T47D (cell line): ENCODE measurements at regions not wholly inside any gene's neighbourhood (a gene's known extent, or its start where the extent isn't known, plus 50 kb on each side); places are given as distances from the start of the nearest gene placed in this dataset.
A peak's percentile ranks its signal among the peaks of the same experiment; 100 is the strongest.

Experiments used
- DNase-seq, 2 experiments: peaks; one replicate each; pipeline versions ENCODE4 v3.0.0 to v3.0.0-alpha.2; 2011 to 2012; ENCODE audit warnings: low read depth in 1 of 2, low spot score in 1 of 2
- JUND ChIP-seq: IDR thresholded peaks from 2 replicates; pipeline ENCODE4 v1.6.1; 2012; ENCODE audit warnings: low read depth
- in situ Hi-C: cut with HindIII; loops from 2 replicates; pipeline ENCODE4 v1.10.0; 2016; ENCODE audit warnings: low sequenced_read_pairs, low pct_unique_long_range_greater_than_20kb

DNA sequence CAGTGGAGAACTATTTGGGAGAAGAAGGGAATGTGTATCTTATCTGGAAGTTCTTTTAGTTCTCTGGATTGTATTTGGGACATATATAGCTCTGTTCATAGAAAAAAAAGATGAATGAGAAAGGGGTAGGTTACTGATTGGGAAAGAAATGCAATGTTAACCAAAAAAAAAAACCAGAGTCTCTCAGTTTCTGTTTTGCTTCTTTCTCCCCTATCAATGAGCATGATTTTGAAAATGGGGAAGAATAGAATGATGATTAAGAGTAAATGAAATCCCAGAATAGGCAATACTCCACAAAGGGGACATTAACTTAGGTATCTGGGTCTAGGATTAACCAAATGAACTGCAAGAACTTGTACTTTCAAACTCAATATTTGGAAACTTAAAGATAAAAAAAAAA, 92.9 kb downstream of the RHOU start:
- no peak for TF ChIP-seq JUND
- in situ Hi-C loops = no loop called here
- no peak for DNase-seq

DNA sequence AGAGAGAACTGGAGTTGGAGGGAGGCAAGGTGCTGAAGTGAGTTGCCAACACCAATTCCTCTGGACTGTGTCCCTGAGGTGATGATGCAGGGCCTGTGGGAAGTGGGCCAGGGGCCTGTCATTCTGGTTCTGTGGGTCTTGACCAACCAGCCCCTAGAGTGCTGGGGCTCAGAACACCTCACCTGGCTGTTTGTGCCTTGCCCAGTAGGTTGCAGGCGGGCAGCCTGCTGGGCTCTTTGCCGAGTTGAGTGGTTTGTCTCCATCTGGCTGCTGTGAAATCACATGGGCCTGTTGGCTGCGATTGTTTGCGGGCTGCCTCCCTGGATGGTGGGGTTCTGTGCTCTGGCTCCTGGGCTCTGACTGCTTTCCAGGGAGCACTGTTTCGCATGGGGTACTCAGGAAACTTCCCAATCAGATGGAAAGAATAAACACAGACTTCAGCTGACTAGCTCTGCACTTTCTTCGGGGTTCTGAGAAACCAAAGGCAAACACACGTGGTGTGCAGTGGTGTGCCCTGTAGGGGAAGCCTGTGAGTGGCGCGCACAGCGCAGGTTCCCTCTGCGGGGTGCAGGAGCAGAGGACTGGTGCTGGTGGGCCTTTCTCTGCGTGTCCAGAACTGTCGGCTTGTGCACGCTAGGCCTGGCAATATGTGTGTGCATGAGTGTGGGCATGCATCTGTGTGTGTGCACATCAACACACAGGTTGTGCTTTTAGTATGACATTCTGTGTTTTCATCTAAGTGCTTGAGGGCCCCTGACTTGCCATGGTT, 95.1 kb downstream of the RHOU start:
- no peak for TF ChIP-seq JUND
- in situ Hi-C loops = no loop called here
- peak in 1 of 2 experiments; percentile 61 for DNase-seq

DNA sequence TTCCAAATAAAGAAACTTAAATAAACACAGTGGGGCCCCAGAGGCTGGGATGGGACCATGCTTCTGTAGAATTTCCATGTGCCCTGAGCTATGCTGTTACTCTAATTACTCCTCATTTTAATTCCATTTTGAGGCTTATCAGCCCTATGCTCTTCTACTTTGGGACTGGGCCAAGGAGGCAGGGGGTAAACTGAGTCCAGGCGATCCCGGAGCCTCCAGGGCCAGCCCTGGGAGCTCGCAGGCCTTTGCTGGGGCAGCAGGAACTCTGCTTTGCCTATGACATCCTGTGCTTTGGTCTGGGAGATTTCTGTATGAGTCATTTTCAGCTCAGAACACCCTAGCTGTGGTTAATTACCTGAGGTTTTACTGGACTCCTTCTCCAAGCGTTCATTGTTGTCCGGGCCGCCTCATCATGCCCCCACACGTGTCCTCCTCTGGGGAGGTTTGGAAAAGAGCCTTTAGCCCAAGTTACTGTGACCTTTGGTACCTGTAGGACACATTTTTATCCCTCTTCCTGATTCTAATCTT, 95.7 kb downstream of the RHOU start:
- no peak for TF ChIP-seq JUND
- no peak for DNase-seq
- in situ Hi-C loops = no loop called here

DNA sequence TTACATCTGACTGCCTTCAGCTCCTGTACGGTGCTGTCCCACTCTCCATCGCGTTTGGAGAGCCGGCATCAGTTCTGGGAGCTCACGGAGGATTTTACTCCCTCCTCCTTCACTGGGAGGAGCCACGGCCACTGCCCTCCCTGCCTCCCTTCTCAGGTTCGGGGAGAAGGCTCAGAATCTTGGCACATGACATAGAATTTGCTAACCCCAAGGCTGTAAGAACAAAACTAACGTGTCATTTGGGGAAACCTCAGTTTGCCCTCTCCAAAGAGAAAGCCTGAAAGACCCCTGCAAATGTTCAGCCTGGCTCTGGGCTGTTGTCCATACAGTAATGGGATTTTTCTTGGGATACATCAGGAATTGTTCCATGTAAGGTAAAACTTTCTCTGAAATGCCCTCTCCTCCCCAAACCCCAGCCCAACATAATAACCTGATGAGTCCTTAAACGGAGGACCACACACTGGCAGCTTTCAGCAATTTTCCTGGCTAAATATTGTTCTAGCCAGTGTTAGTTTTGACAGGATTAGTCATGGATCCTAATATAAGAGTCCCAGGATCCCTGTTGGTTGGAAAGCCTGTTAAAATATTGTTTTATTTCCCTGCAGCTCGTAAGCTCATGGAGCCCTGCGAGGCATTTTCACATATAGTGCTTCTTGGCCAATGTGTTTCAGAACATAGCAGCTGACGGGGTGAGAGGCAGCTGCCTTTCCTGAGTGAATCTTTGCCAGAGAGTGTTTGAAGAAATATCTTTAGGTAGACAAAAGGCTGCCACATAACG, 98.8 kb downstream of the RHOU start:
- DNase-seq = no peak
- in situ Hi-C loops = no loop called here
- TF ChIP-seq JUND = no peak

DNA sequence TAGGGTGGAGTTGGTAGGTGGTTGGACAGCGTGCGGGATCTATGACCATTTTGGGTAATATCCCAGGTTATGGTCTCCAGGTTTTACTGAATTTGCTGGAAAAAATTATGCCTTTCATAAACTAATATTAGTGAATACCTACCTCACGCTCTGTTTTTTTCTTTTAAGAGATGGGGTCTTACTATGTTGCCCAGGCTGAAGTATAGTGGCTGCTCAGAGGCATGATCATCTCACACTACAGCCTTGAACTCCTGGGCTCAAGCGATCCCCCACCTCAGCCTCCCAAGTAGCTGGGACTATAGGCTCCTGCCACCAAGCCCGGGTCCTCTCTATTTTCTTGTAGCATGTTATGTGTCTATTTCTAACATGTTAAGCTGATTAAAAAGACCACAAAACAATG, 100.2 kb downstream of the RHOU start:
- TF ChIP-seq JUND = no peak
- no peak for DNase-seq
- in situ Hi-C loops = no loop called here

DNA sequence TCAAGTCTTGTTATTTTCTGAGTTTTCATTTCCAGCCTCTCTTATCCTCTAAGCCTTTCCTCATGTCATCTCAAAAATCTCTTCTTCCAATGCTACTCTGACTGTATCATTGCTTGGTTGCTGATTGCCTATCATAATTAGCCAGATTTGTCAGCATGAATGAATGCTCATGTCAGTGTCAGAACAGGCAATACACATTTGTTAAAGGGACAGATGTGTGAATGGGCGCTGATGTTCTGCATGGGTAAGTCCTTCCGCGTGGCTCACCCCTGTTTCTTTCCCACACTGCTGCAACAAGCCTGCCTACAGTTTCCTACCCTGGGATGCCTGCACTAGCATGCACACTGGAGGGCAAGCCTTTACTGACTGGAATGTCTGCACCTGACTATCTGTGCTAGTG, 100.6 kb downstream of the RHOU start:
- DNase-seq = no peak
- in situ Hi-C loops = no loop called here
- no peak for TF ChIP-seq JUND

DNA sequence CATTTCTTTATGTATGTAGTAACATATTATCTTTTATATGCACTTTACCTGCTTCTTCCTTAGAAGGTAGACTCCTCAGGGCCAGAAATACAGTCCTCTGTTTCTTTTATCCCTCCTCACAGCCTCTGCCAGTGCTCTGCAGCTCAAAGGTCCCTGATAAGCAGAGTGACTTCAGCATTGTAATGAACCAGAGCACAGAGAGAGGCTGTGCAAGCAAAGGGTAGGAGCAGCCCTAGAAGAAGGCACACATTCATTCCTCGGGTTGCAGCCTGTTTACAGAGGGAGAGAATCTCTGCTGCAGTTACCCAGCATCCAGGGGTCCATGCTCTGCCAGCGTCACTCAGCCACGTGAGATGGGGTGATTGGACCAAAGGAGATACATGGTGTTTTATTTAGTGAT, 101.1 kb downstream of the RHOU start:
- DNase-seq = no peak
- TF ChIP-seq JUND = no peak
- in situ Hi-C loops = no loop called here

DNA sequence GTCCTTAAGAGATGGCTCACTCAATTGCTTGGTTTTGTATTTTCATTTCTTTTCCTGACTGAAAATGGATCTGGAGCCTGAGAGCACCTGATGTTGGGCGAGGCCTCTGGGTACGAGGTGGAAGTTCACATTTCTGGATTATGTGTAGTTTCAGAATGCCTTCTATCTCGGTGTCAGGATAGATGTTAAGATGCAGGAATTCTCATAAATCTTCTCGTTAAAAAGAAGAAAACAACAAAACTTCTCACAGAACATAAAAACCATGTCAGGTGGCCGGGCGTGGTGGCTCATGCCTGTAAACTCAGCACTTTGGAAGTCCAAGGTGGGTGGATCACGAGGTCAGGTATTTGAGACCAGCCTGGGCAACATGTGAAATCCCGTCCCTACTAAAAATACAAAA, 101.8 kb downstream of the RHOU start:
- no peak for TF ChIP-seq JUND
- in situ Hi-C loops = no loop called here
- DNase-seq = no peak

DNA sequence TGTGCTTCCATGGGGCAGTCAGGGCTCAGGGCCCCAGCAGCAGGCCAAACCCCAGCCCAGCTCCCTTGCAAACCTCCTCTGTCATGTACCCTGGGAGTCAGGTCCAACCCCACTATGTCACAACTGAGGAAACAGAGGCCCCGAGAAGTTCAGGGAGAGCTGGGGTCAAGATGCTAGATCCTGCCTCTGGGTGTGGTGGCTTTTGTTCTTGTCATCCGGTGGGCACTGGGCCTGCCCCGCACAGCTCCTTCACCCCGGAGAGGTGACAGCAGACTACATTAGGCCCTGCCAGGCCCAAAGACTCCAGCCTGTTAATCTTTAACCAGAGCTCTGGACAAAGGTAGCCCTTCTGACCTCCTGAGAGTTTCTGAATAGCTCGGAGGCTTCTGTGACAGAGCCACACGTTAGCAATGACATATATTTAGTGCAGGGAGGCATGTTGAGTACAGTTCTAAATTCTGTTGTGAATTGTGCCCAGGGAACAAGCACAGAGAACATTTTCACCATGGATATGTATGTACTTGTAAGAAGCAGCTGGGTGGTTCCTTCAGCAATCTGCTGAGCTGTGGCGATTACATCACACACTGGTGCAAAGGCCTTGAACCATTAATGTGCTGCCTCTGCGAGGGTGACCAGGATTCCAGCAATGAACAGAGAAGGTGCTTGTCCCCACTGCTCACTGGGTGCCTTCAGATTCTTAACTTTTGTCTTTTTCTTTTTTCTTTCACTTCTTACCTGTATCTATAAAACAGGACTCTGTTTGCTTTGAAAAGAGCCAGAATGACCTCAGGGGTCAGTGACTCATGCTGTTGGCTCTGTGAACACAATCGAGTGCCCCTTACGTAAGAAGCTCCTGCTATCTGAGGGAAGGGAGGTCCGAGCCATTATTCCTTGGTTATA, 102.8 kb downstream of the RHOU start:
- peak; percentile 28; the same call in 1 of the 2 replicates for TF ChIP-seq JUND
- in situ Hi-C loops = no loop called here
- DNase-seq = peak in 1 of 2 experiments; percentile 31

DNA sequence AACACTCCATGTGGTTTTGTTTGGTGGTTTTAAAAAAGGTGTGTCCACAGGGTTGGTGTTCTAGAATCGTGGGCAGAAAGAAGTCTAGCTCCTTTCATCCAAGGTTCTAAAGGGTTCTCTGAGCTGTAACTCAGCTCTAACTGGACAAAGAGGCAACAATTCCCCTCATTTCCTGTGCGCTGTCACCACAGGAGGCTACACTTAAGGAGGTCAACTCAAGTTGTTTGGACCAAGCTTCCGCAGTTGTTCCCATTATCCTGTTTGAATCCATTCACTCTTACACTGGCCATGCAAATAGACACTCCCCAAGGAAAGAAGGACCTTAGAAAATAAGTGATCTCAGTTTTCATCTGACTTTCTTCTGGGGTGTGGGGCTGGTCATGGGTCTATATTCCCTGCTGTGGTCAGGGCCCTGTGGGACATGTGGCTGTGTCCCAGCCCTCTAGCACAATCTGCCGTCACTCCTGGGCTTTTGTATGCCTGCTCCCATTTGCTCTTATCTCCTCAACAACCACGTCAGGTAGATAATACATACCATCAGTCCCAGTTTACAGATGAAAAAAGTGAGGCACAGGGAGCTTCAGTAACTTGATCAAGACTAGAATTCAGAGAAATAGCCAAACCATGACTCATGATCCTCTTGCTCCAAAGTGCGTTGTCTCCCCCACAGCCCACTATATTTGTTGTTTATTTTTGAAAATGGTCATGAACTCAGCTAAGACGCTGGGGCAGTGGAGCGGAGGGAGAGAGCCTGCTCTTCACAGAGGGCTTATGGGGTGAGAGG, 103.6 kb downstream of the RHOU start:
- no peak for TF ChIP-seq JUND
- DNase-seq = no peak
- in situ Hi-C loops = no loop called here

DNA sequence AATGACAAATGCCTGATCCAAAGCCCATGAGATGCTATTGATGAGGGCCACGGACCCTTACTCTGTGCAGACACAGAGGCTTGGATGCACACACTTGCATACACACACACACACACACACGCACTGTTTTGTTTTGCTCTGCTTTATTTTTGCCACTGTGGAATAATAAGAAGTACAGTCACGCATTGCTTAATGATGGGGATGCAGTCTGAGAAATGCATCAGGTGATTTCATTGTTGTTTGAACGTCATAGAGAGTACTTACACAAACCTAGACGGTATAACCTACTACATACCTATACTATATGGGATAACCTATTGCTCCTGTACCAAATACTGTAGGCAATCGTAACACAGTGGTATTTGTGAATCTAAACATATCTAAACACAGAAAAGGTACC, 104.4 kb downstream of the RHOU start:
- in situ Hi-C loops = no loop called here
- TF ChIP-seq JUND = no peak
- DNase-seq = no peak

DNA sequence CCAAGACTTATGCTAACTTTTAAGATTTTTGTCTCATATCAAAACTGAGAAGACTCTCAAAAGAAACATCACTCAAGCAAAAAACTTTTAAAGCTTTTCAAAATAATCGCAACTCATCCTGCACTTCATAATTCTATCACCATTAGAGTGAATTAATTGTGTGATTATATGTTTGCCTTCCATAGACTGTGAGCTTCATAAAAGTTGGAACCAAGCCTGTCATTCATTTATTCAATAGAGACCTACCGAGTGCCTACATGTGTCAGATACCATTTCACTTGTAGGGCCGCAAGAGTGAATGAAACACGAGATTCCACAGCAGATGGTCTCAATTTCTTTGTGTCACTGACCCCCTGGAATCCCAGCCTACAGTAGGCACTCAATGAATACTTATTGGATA, 106.4 kb downstream of the RHOU start:
- DNase-seq = no peak
- no peak for TF ChIP-seq JUND
- in situ Hi-C loops = no loop called here
